DOHH2 (cell line): ENCODE measurements at regions not wholly inside any gene's neighbourhood (a gene's known extent, or its start where the extent isn't known, plus 50 kb on each side); places are given as distances from the start of the nearest gene placed in this dataset.

Source experiments
- H3F3A ChIP-seq: fragments of 200-600 bp; sonication (generic), shearing (Covaris generic); 2 replicates; pipeline ENCODE4 v1.6.0; 2016; ENCODE audit warnings: antibody characterized with exemption, mild to moderate bottlenecking; ENCODE audit not compliant: control insufficient read depth, insufficient read depth
- H3K27ac ChIP-seq: fragments of 200-600 bp; sonication (generic); 2 replicates; pipeline ENCODE4 v1.5.1; 2014; ENCODE audit warnings: low read depth, mild to moderate bottlenecking, low read length, moderate library complexity
- H3K27me3 ChIP-seq: fragments of 200-600 bp; sonication (generic); 2 replicates; pipeline ENCODE4 v1.6.1; 2014; ENCODE audit warnings: mild to moderate bottlenecking, low read length, mixed read lengths; ENCODE audit not compliant: control insufficient read depth
- H3K36me3 ChIP-seq: fragments of 200-600 bp; sonication (generic); 2 replicates; pipeline ENCODE4 v1.6.1; 2014; ENCODE audit warnings: mild to moderate bottlenecking, low read length, moderate library complexity, mixed read lengths; ENCODE audit not compliant: control insufficient read depth
- H3K4me1 ChIP-seq: fragments of 200-600 bp; sonication (generic); 2 replicates; pipeline ENCODE4 v1.6.1; 2014; ENCODE audit warnings: mild to moderate bottlenecking, low read length, mixed read lengths; ENCODE audit not compliant: control insufficient read depth
- H3K4me2 ChIP-seq: fragments of 200-600 bp; sonication (generic); 2 replicates; pipeline ENCODE4 v1.6.0; 2014; ENCODE audit warnings: mild to moderate bottlenecking, low read length, moderate library complexity
- H3K4me3 ChIP-seq: fragments of 200-600 bp; sonication (generic); 2 replicates; pipeline ENCODE4 v1.5.1; 2014; ENCODE audit warnings: mild to moderate bottlenecking, low read length, mixed read lengths
- H3K79me2 ChIP-seq: fragments of 200-600 bp; sonication (generic); 2 replicates; pipeline ENCODE4 v1.6.1; 2014; ENCODE audit warnings: mild to moderate bottlenecking, low read length, mixed read lengths; ENCODE audit not compliant: control insufficient read depth
- H3K9me2 ChIP-seq: fragments of 200-600 bp; sonication (generic); replicated peaks from 2 replicates; pipeline ENCODE4 v1.6.1; 2014; ENCODE audit warnings: mild to moderate bottlenecking, low read length, mixed read lengths; ENCODE audit not compliant: control insufficient read depth
- H3K9me3 ChIP-seq: fragments of 200-600 bp; sonication (generic); 2 replicates; pipeline ENCODE4 v1.6.1; 2014; ENCODE audit warnings: antibody characterized with exemption, low read length, mixed read lengths; ENCODE audit not compliant: control insufficient read depth, insufficient read depth
- H4K20me1 ChIP-seq: fragments of 200-600 bp; sonication (generic); 2 replicates; pipeline ENCODE4 v1.6.0; 2014; ENCODE audit warnings: low read depth, mild to moderate bottlenecking, antibody characterized with exemption, low read length, moderate library complexity; ENCODE audit not compliant: control insufficient read depth, insufficient read depth
- CTCF ChIP-seq: fragments of 200-600 bp; sonication (generic); IDR thresholded peaks from one replicate; pipeline ENCODE4 v1.5.1; 2014; ENCODE audit warnings: antibody characterized with exemption, mild to moderate bottlenecking, low read depth, low read length; ENCODE audit not compliant: poor library complexity, severe bottlenecking
- EZH2phosphoT487 ChIP-seq: fragments of 200-600 bp; sonication (generic); IDR thresholded peaks from 2 replicates; pipeline ENCODE4 v1.6.1; 2017; ENCODE audit warnings: borderline replicate concordance, mild to moderate bottlenecking, antibody characterized with exemption, low read length, moderate library complexity, mixed read lengths

- Histone ChIP-seq H3K27ac (no peak overlapping the region), H4K20me1 (no peaks in the 10 kb centered on the region), H3K9me2 (no peaks in the 10 kb centered on the region), H3K4me2 (no peak overlapping the region), H3K79me2 (no peaks in the 10 kb centered on the region), H3K27me3 (no peaks in the 10 kb centered on the region), H3K9me3 (no peaks in the 10 kb centered on the region), H3F3A (no peaks in the 10 kb centered on the region), H3K36me3 (no peaks in the 10 kb centered on the region), H3K4me1 (no peaks in the 10 kb centered on the region), H3K4me3 (no peak overlapping the region)
- no peak for TF ChIP-seq EZH2phosphoT487
- no peak for TF ChIP-seq CTCF
Observed at GRCh38 chr6:10203651-10204050, 211.2 kb downstream of the TFAP2A start.

- H3K4me3 ChIP-seq, result no peak overlapping the region
- no peaks in the 10 kb centered on the region for H3K27me3 ChIP-seq
- H3F3A ChIP-seq, result no peaks in the 10 kb centered on the region
- TF ChIP-seq CTCF, result no peak
- TF ChIP-seq EZH2phosphoT487, result no peak
- H3K4me2 ChIP-seq, result no peak overlapping the region
- no peaks in the 10 kb centered on the region for H3K4me1 ChIP-seq
- no peaks in the 10 kb centered on the region for H4K20me1 ChIP-seq
- no peaks in the 10 kb centered on the region for H3K9me2 ChIP-seq
- no peaks in the 10 kb centered on the region for H3K79me2 ChIP-seq
- H3K36me3 ChIP-seq, result no peaks in the 10 kb centered on the region
- H3K27ac ChIP-seq, result no peak overlapping the region
- no peaks in the 10 kb centered on the region for H3K9me3 ChIP-seq
Observed at GRCh38 chr6:10202581-10202980, 212.3 kb downstream of the TFAP2A start.

- Histone ChIP-seq H4K20me1 (no peaks in the 10 kb centered on the region), H3F3A (no peaks in the 10 kb centered on the region)
Observed at GRCh38 chr6:10201606-10202510, 213.0 kb downstream of the TFAP2A start.

More at GRCh38 chr6:10201606-10202510, 213.0 kb downstream of the TFAP2A start:
- H3K9me3 ChIP-seq, result no peaks in the 10 kb centered on the region
- no peaks in the 10 kb centered on the region for H3K4me1 ChIP-seq
- H3K79me2 ChIP-seq, result no peaks in the 10 kb centered on the region
- no peak overlapping the region for H3K4me2 ChIP-seq
- no peaks in the 10 kb centered on the region for H3K36me3 ChIP-seq
- H3K27me3 ChIP-seq, result no peaks in the 10 kb centered on the region
- H3K9me2 ChIP-seq, result no peaks in the 10 kb centered on the region
- H3K27ac ChIP-seq, result no peak overlapping the region
- TF ChIP-seq CTCF, result no peak
- no peak for TF ChIP-seq EZH2phosphoT487
- H3K4me3 ChIP-seq, result no peak overlapping the region
